ENCODE measurements at regions not wholly inside any gene's neighbourhood (a gene's known extent, or its start where the extent isn't known, plus 50 kb on each side); places are given as distances from the start of the nearest gene placed in this dataset.

GRCh38 chr1:4980211-4980610 is 325.8 kb downstream of the AJAP1 start:
- DNase-seq (ENCODE audit: extremely low read depth, low read depth): no peak
- TF ChIP-seq, protein P1, sequence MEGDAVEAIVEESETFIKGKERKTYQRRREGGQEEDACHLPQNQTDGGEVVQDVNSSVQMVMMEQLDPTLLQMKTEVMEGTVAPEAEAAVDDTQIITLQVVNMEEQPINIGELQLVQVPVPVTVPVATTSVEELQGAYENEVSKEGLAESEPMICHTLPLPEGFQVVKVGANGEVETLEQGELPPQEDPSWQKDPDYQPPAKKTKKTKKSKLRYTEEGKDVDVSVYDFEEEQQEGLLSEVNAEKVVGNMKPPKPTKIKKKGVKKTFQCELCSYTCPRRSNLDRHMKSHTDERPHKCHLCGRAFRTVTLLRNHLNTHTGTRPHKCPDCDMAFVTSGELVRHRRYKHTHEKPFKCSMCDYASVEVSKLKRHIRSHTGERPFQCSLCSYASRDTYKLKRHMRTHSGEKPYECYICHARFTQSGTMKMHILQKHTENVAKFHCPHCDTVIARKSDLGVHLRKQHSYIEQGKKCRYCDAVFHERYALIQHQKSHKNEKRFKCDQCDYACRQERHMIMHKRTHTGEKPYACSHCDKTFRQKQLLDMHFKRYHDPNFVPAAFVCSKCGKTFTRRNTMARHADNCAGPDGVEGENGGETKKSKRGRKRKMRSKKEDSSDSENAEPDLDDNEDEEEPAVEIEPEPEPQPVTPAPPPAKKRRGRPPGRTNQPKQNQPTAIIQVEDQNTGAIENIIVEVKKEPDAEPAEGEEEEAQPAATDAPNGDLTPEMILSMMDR (IDR thresholded peaks at IDR 0.05; ENCODE audit: low read depth, low read length): no peak

DNA sequence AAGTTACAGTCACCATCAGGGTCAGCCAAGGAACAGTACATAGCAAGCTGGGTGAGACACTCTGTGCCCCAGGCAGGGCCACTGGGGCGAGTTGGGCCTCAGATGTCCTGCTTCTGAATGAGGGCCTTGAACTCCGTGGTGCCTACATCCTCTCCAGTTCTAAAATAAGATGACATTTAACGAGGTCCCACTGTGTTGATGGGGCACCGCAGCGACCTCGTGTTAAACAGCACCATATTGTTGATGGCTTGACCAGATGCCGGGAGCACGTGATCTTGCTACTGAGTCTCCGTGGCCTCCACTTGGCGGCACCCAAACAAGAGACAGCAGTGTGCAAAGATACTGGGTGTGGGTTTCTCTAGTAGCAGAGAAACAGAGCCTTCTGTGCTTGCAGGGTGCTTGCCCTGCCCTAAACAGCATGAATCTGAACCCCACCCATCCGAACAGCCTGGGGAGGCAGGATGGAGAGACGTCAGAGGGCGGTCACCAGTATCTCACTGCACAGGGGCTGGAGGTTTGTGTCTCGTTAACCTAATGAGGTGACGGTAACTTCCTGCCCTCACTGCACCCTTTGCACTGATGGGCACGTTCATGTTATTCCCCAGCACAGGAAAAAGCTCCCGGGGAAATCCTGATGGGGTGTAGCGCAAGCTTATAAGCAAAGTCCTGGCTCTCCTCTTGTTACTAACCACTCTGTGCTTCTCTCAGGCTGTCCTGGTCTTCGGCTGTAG is 324.4 kb downstream of the AJAP1 start:
- no peak for DNase-seq (ENCODE audit: extremely low read depth, low read depth)
- TF ChIP-seq, protein P1 (IDR thresholded peaks at IDR 0.05; ENCODE audit: low read depth, low read length): no peak

- TF ChIP-seq, protein P1 (IDR thresholded peaks at IDR 0.05; ENCODE audit: low read depth, low read length): no peak
- DNase-seq (ENCODE audit: extremely low read depth, low read depth): no peak
Measured at GRCh38 chr1:4977701-4978100, 323.3 kb downstream of the AJAP1 start.

DNA sequence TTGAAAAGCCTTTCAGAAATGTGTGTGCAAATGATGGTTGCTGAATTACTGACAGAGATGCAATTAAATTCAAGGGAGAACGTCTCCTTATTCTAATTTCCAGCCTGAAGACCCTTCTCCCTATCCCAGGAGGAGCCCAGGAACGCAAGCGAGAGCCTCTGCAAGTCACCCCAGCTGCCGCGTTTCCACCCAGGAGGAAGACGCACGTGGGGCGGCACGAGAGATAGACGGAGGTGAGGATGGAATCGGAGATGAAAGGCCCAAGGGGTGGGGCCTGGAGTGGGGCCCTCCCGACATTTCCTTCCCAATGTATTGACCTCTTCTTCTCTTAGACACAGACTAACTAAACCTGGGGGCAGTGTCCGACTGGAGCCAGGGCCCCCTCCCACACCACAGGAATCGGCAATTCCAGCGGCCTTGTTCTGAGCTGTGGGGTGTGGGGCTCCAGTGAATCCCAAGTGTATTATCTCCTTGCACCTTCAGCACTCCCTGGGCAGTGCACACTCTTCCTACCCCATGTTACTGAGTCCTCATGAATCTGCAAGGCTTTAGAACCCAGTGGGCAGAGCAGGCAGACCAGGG is 322.5 kb downstream of the AJAP1 start:
- TF ChIP-seq, protein P1 (IDR thresholded peaks at IDR 0.05; ENCODE audit: low read depth, low read length): no peak
- DNase-seq (ENCODE audit: extremely low read depth, low read depth): no peak

DNA sequence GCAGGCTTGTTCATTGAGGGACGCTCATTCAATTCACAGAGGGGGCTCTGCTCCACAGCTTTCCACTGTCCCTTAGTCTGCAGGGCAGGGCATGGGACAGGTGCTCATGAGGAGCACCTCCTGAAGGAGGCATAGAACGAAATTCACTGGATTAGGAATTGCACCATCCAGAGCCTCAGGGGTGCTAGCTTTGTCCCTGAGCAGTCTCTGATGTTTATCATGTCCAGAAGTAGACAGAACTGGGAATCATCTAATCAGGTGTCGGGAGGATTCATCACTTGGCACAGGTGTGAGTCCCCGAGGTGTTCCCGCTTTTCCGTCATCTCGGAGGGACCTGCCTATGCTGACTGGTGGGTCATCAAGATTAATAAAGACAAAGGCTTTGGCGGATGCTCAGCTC is 321.4 kb downstream of the AJAP1 start:
- TF ChIP-seq, protein P1 (IDR thresholded peaks at IDR 0.05; ENCODE audit: low read depth, low read length): no peak
- DNase-seq (ENCODE audit: extremely low read depth, low read depth): no peak

DNA sequence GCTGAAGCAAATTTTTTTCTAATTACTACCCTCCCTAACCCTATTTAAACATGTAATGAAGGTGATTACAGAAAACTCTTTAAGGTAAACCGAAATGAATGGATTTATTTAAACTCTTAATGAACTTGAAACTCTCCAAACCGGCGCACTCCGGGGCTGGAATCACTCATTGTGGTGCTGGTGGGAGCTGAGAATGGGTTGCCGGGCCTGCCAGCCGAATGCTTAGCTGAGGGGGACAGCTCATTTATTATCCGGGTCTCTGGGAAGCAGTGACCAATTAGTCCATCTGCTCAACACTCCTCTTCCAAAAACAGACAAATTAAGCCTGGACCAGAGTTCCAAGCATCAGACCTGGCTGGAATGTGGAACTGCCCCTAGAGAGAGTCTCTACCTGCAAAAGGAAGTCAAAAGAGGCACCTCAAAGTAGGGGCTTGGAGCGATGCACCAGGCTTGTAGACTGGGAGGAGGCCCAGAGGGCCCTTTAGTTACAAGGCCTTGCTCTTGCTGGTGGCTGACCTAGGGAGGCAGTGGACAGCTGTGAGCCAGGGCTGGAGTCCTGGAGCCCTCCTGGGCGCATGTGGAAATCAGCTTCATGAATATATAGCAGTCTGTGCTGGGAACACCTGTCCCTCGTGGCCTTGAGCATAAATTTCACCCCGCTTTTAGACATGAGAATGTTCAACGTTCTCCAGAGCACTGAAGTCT is 320.7 kb downstream of the AJAP1 start:
- DNase-seq (ENCODE audit: extremely low read depth, low read depth): no peak
- TF ChIP-seq, protein P1 (IDR thresholded peaks at IDR 0.05; ENCODE audit: low read depth, low read length): no peak

GRCh38 chr1:4973341-4973740 is 318.9 kb downstream of the AJAP1 start:
- TF ChIP-seq, protein P1 (IDR thresholded peaks at IDR 0.05; ENCODE audit: low read depth, low read length): no peak
- no peak for DNase-seq (ENCODE audit: extremely low read depth, low read depth)

Data from AG09319 (cell line).